Omental fat pad (tissue), 3 donors: ENCODE measurements at regions not wholly inside any gene's neighbourhood (a gene's known extent, or its start where the extent isn't known, plus 50 kb on each side); places are given as distances from the start of the nearest gene placed in this dataset.

Source experiments
- ATAC-seq: fragments of 150-250 bp; one replicate; pipeline ENCODE4 v1.9.1; 2016; ENCODE audit warnings: mild to moderate bottlenecking, moderate library complexity; ENCODE audit not compliant: low FRiP score
- DNase-seq: peaks from one replicate; pipeline ENCODE4 v3.0.0-alpha.2; 2019; ENCODE audit warnings: low spot score
- TF ChIP-seq, protein P1 (sequence below), 3 donors: fragments of 450-650 bp; IDR thresholded peaks; one replicate each; pipeline ENCODE4 v1.5.1; 2016 to 2017; ENCODE audit warnings: antibody characterized with exemption in 3 of 3, mild to moderate bottlenecking in 3 of 3, moderate library complexity in 2 of 3

GRCh38 chr13:107681600-107681999 is 533.7 kb downstream of the LIG4 start:
- ATAC-seq = no peak
- DNase-seq = no peak
- TF ChIP-seq, protein P1, sequence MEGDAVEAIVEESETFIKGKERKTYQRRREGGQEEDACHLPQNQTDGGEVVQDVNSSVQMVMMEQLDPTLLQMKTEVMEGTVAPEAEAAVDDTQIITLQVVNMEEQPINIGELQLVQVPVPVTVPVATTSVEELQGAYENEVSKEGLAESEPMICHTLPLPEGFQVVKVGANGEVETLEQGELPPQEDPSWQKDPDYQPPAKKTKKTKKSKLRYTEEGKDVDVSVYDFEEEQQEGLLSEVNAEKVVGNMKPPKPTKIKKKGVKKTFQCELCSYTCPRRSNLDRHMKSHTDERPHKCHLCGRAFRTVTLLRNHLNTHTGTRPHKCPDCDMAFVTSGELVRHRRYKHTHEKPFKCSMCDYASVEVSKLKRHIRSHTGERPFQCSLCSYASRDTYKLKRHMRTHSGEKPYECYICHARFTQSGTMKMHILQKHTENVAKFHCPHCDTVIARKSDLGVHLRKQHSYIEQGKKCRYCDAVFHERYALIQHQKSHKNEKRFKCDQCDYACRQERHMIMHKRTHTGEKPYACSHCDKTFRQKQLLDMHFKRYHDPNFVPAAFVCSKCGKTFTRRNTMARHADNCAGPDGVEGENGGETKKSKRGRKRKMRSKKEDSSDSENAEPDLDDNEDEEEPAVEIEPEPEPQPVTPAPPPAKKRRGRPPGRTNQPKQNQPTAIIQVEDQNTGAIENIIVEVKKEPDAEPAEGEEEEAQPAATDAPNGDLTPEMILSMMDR (IDR thresholded peaks at IDR 0.05) = no peak

DNA sequence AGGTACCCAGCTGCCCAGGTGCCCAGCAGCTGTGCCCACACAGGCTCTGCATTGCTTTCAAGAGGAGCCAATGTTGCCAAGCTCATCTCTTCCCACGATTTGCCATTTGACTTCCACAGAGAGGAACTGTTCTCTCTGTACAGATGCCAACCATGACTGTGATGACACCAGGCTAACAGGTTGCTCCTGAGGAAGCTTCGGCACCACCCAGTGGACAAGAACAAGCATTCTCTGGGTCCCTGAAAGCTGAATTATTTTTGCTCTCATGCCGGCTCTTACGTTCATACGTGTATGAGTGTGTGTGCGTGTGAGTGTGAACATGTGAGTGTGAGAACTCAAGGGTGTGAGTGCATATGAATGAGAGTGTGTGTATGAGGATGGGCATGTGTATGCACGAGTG is 535.2 kb downstream of the LIG4 start:
- ATAC-seq = no peak
- TF ChIP-seq, protein P1 (IDR thresholded peaks at IDR 0.05) = no peak
- DNase-seq = no peak

GRCh38 chr13:107678075-107678689 is 537.2 kb downstream of the LIG4 start:
- no peak for DNase-seq
- TF ChIP-seq, protein P1 (IDR thresholded peaks at IDR 0.05) = no peak
- no peak for ATAC-seq

GRCh38 chr13:107675847-107676550 is 539.3 kb downstream of the LIG4 start:
- DNase-seq = no peak
- no peak for ATAC-seq
- TF ChIP-seq, protein P1 (IDR thresholded peaks at IDR 0.05) = no peak

DNA sequence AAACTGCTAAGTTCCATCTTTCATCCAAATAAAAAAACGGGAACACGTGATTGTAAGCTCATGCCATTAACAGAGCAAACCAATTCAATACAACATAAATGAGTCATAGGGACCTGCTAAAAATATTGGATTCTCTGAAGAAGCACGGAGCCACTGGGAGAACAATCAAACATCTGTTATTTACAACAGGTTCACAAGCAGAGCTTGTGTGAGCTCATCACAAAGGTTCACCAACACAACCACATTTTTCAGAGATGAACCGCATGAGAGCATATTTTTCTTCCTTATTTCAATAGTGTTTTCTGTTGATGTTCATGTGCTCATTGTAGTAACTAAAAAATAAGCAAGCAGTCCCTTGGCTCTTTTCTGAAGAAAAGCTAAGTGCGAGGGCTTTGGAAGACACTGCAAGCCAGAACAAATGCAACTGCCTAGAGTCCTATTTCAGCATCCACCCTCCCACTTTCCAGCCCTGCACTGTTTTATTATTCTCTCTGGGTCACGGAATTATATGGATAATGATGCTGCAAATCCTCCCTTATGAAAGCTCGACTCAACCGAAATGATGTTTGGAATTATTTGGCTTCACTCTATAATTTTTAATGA is 545.8 kb downstream of the LIG4 start:
- DNase-seq (no peak), ATAC-seq (no peak)
- TF ChIP-seq, protein P1 (IDR thresholded peaks at IDR 0.05) = no peak

- TF ChIP-seq, protein P1 (IDR thresholded peaks at IDR 0.05) = no peak
Observed at GRCh38 chr13:107665926-107666458, 549.3 kb downstream of the LIG4 start.

More at GRCh38 chr13:107665926-107666458, 549.3 kb downstream of the LIG4 start:
- ATAC-seq = no peak
- DNase-seq = no peak
